ENCODE measurements at regions not wholly inside any gene's neighbourhood (a gene's known extent, or its start where the extent isn't known, plus 50 kb on each side); places are given as distances from the start of the nearest gene placed in this dataset.
A peak's percentile ranks its signal among the peaks of the same experiment; 100 is the strongest.

- Histone ChIP-seq H2AFZ (ENCODE audit: low read length) (no peak overlapping the region), H3K4me1 (ENCODE audit: insufficient read depth, low read length, severe bottlenecking) (peaks cover 15% of the 10 kb centered on the region)
These were observed 105.3 kb downstream of the SLC10A2 start for GRCh38 chr13:102960959-102961358.

GRCh38 chr13:102956449-102956848, 109.8 kb downstream of the SLC10A2 start:
- TF ChIP-seq EZH2 (IDR thresholded peaks at IDR 0.05; ENCODE audit: borderline replicate concordance, low read length) (no peak), CTCF (IDR thresholded peaks at IDR 0.05; ENCODE audit: low read length) (no peak)
- peak overlapping the region; percentile 56; the same call in 1 of the 2 replicates for H2AFZ ChIP-seq (ENCODE audit: low read length)

More at GRCh38 chr13:102960959-102961358, 105.3 kb downstream of the SLC10A2 start:
- Histone ChIP-seq H3K9me2 (ENCODE audit: low read depth, low read length) (no peaks in the 10 kb centered on the region), H3K36me3 (ENCODE audit: insufficient read depth, low read length) (no peaks in the 10 kb centered on the region), H3K27ac (ENCODE audit: low read depth, low read length, poor library complexity, severe bottlenecking) (no peak overlapping the region), H3K9ac (ENCODE audit: low read length) (no peak overlapping the region), H3K79me2 (ENCODE audit: insufficient read depth, low read length) (no peaks in the 10 kb centered on the region), H4K20me1 (ENCODE audit: insufficient read depth, low read length) (no peaks in the 10 kb centered on the region), H3F3A (ENCODE audit: insufficient read depth, low read length) (peaks cover 5% of the 10 kb centered on the region; the same call in 1 of the 2 replicates), H3K9me3 (ENCODE audit: low read length) (no peaks in the 10 kb centered on the region; the same call in 1 of the 2 replicates), H3K4me3 (ENCODE audit: low read depth, low read length, poor library complexity, severe bottlenecking) (no peak overlapping the region), H3K4me2 (ENCODE audit: low read length) (no peak overlapping the region), H3K27me3 (ENCODE audit: insufficient read depth, low read length) (no peaks in the 10 kb centered on the region)
- no peak for TF ChIP-seq EZH2 (IDR thresholded peaks at IDR 0.05; ENCODE audit: borderline replicate concordance, low read length)

GRCh38 chr13:102954350-102954749, 108.5 kb downstream of the ERCC5 start:
- H3K79me2 ChIP-seq (ENCODE audit: insufficient read depth, low read length): no peaks in the 10 kb centered on the region

More at GRCh38 chr13:102956449-102956848, 109.8 kb downstream of the SLC10A2 start:
- Histone ChIP-seq H3K27me3 (ENCODE audit: insufficient read depth, low read length) (no peaks in the 10 kb centered on the region), H3K9me2 (ENCODE audit: low read depth, low read length) (no peaks in the 10 kb centered on the region), H3K27ac (ENCODE audit: low read depth, low read length, poor library complexity, severe bottlenecking) (no peak overlapping the region), H3K36me3 (ENCODE audit: insufficient read depth, low read length) (no peaks in the 10 kb centered on the region), H3K9ac (ENCODE audit: low read length) (no peak overlapping the region), H3K4me1 (ENCODE audit: insufficient read depth, low read length, severe bottlenecking) (no peaks in the 10 kb centered on the region), H3F3A (ENCODE audit: insufficient read depth, low read length) (peaks cover 5% of the 10 kb centered on the region; the same call in 1 of the 2 replicates), H4K20me1 (ENCODE audit: insufficient read depth, low read length) (no peaks in the 10 kb centered on the region), H3K4me3 (ENCODE audit: low read depth, low read length, poor library complexity, severe bottlenecking) (no peak overlapping the region), H3K9me3 (ENCODE audit: low read length) (no peaks in the 10 kb centered on the region), H3K79me2 (ENCODE audit: insufficient read depth, low read length) (no peaks in the 10 kb centered on the region), H3K4me2 (ENCODE audit: low read length) (no peak overlapping the region)

More at GRCh38 chr13:102954350-102954749, 108.5 kb downstream of the ERCC5 start:
- Histone ChIP-seq H3K4me1 (ENCODE audit: insufficient read depth, low read length, severe bottlenecking) (no peaks in the 10 kb centered on the region), H3F3A (ENCODE audit: insufficient read depth, low read length) (0 out of 2 replicates have a peak, but pooled peaks cover under 1% of the 10 kb centered on the region), H3K4me2 (ENCODE audit: low read length) (no peak overlapping the region), H3K9me2 (ENCODE audit: low read depth, low read length) (no peaks in the 10 kb centered on the region), H3K27ac (ENCODE audit: low read depth, low read length, poor library complexity, severe bottlenecking) (no peak overlapping the region), H4K20me1 (ENCODE audit: insufficient read depth, low read length) (no peaks in the 10 kb centered on the region), H3K36me3 (ENCODE audit: insufficient read depth, low read length) (no peaks in the 10 kb centered on the region), H2AFZ (ENCODE audit: low read length) (no peak overlapping the region), H3K4me3 (ENCODE audit: low read depth, low read length, poor library complexity, severe bottlenecking) (no peak overlapping the region), H3K9ac (ENCODE audit: low read length) (no peak overlapping the region), H3K27me3 (ENCODE audit: insufficient read depth, low read length) (no peaks in the 10 kb centered on the region), H3K9me3 (ENCODE audit: low read length) (no peaks in the 10 kb centered on the region)
- no peak for TF ChIP-seq CTCF (IDR thresholded peaks at IDR 0.05; ENCODE audit: low read length)
- no peak for TF ChIP-seq EZH2 (IDR thresholded peaks at IDR 0.05; ENCODE audit: borderline replicate concordance, low read length)

All from OCI-LY1 (cell line).